ENCODE measurements at regions not wholly inside any gene's neighbourhood (a gene's known extent, or its start where the extent isn't known, plus 50 kb on each side); places are given as distances from the start of the nearest gene placed in this dataset.

GRCh38 chr16:54477714-54478113 is 191.1 kb upstream of the IRX3 start:
- no peak for DNase-seq (ENCODE audit: low read depth)

GRCh38 chr16:54475019-54475601 is 188.5 kb upstream of the IRX3 start:
- DNase-seq (ENCODE audit: low read depth), result no peak

- no peak for DNase-seq (ENCODE audit: low read depth)
These were observed 186.8 kb upstream of the IRX3 start for GRCh38 chr16:54473226-54473993.

- no peak for DNase-seq (ENCODE audit: low read depth)
These were observed 180.8 kb upstream of the IRX3 start for GRCh38 chr16:54467398-54467797.

- no peak for DNase-seq (ENCODE audit: low read depth)
These were observed 179.6 kb upstream of the IRX3 start for GRCh38 chr16:54466233-54466632.

GRCh38 chr16:54465063-54465462 is 178.5 kb upstream of the IRX3 start:
- DNase-seq (ENCODE audit: low read depth), result no peak

GRCh38 chr16:54462771-54463170 is 176.2 kb upstream of the IRX3 start:
- DNase-seq (ENCODE audit: low read depth), result no peak

GRCh38 chr16:54462151-54462651 is 175.6 kb upstream of the IRX3 start:
- no peak for DNase-seq (ENCODE audit: low read depth)

GRCh38 chr16:54460263-54460860 is 173.8 kb upstream of the IRX3 start:
- DNase-seq (ENCODE audit: low read depth), result no peak

GRCh38 chr16:54459509-54460262 is 173.1 kb upstream of the IRX3 start:
- no peak for DNase-seq (ENCODE audit: low read depth)

GRCh38 chr16:54458923-54459322 is 172.3 kb upstream of the IRX3 start:
- DNase-seq (ENCODE audit: low read depth), result no peak

GRCh38 chr16:54456291-54456690 is 169.7 kb upstream of the IRX3 start:
- DNase-seq (ENCODE audit: low read depth), result no peak

- no peak for DNase-seq (ENCODE audit: low read depth)
These were observed 168.6 kb upstream of the IRX3 start for GRCh38 chr16:54455030-54455725.

- no peak for DNase-seq (ENCODE audit: low read depth)
These were observed 168.0 kb upstream of the IRX3 start for GRCh38 chr16:54454616-54455015.

GRCh38 chr16:54453871-54454270 is 167.3 kb upstream of the IRX3 start:
- DNase-seq (ENCODE audit: low read depth), result no peak

GRCh38 chr16:54447576-54448440 is 161.2 kb upstream of the IRX3 start:
- DNase-seq (ENCODE audit: low read depth), result peak; percentile 87

GRCh38 chr16:54446639-54447038 is 160.1 kb upstream of the IRX3 start:
- DNase-seq (ENCODE audit: low read depth), result peak; percentile 85

- DNase-seq (ENCODE audit: low read depth), result no peak
These were observed 158.4 kb upstream of the IRX3 start for GRCh38 chr16:54444851-54445458.

- no peak for DNase-seq (ENCODE audit: low read depth)
These were observed 157.3 kb upstream of the IRX3 start for GRCh38 chr16:54443839-54444238.

GRCh38 chr16:54443352-54443751 is 156.8 kb upstream of the IRX3 start:
- no peak for DNase-seq (ENCODE audit: low read depth)

GRCh38 chr16:54442864-54443263 is 156.3 kb upstream of the IRX3 start:
- no peak for DNase-seq (ENCODE audit: low read depth)

Measured in iris pigment epithelial cell (primary cell).